Effector memory CD4-positive, alpha-beta T cell (primary cell): ENCODE measurements at regions not wholly inside any gene's neighbourhood (a gene's known extent, or its start where the extent isn't known, plus 50 kb on each side); places are given as distances from the start of the nearest gene placed in this dataset.

Experiments used
- DNase-seq, 3 donors: peaks; one replicate each; pipeline ENCODE4 v3.0.0-alpha.2; 2020
- H3K27ac ChIP-seq: 2 replicates; pipeline ENCODE4 v1.7.0; 2013; ENCODE audit warnings: mild to moderate bottlenecking, low read length, moderate library complexity; ENCODE audit not compliant: insufficient read depth, poor library complexity, severe bottlenecking
- H3K27me3 ChIP-seq: replicated peaks from 2 replicates; pipeline ENCODE4 v1.7.0; 2013; ENCODE audit warnings: mild to moderate bottlenecking, low read length; ENCODE audit not compliant: insufficient read depth, control insufficient read depth, poor library complexity, severe bottlenecking
- H3K36me3 ChIP-seq: 2 replicates; pipeline ENCODE4 v1.7.0; 2013; ENCODE audit warnings: mild to moderate bottlenecking, low read length, moderate library complexity; ENCODE audit not compliant: control insufficient read depth, insufficient read depth
- H3K4me1 ChIP-seq: 2 replicates; pipeline ENCODE4 v1.7.0; 2013; ENCODE audit warnings: low read length, mild to moderate bottlenecking; ENCODE audit not compliant: control insufficient read depth, insufficient read depth, poor library complexity, severe bottlenecking
- H3K4me3 ChIP-seq: 2 replicates; pipeline ENCODE4 v1.7.0; 2013; ENCODE audit warnings: low read length, low read depth, mild to moderate bottlenecking; ENCODE audit not compliant: insufficient read depth, poor library complexity, severe bottlenecking
- H3K9me3 ChIP-seq: 2 replicates; pipeline ENCODE4 v1.7.0; 2013; ENCODE audit warnings: mild to moderate bottlenecking, low read length, moderate library complexity; ENCODE audit not compliant: control insufficient read depth

DNA sequence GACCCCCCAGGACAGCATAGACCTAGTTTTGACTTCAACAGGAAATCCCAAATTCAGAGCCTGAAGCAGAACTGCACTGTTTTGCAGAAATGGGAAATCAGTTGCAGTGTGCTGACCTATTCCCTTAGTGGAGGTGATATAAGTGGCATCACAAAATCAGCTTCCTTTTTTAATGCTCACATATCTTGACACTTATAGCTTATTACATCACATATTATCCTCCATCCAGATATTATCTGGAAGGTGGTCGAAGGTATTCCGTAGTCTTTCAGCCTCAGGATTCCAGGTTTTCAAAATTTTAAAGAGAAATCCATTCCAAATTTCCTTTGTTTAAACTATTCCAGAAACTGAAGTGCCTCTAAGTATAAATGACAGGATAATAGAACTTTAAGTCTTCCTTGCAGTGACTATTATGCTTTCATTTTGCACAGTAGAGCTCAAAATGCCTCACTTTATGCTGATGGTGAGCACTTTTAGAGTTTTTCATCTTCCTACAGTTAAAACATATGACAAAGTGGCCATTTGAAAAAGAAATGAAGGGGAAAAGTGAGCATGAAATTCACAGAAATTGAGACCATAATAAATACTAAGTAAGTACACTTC, 106.4 kb upstream of the DPYD start:
- DNase-seq: no peak
- Histone ChIP-seq H3K4me3 (no peak overlapping the region), H3K4me1 (no peaks in the 10 kb centered on the region), H3K27me3 (no peaks in the 10 kb centered on the region), H3K9me3 (no peaks in the 10 kb centered on the region), H3K27ac (no peak overlapping the region), H3K36me3 (no peaks in the 10 kb centered on the region)

DNA sequence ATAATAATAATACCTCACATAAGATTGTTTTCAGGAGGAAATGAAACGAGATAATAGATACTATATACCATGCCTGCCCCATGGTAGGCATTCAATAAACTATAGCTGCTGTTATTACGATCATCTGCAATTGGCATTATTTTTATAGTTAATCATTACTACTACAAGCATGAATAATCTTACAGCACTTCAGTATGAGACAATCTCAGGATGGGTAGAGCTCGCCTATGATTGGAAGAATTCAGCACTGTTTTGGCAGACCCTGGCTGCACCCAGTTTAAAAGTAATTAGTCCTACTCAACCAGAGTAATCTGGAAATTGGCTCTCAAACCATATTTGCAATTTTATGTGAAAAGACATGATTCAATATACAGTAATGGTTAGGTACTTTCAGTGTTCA, 105.0 kb upstream of the DPYD start:
- H3K36me3 ChIP-seq: no peaks in the 10 kb centered on the region
- no peak overlapping the region for H3K27ac ChIP-seq
- no peak for DNase-seq
- no peak overlapping the region for H3K4me3 ChIP-seq
- no peaks in the 10 kb centered on the region for H3K9me3 ChIP-seq
- no peaks in the 10 kb centered on the region for H3K4me1 ChIP-seq
- no peaks in the 10 kb centered on the region for H3K27me3 ChIP-seq

DNA sequence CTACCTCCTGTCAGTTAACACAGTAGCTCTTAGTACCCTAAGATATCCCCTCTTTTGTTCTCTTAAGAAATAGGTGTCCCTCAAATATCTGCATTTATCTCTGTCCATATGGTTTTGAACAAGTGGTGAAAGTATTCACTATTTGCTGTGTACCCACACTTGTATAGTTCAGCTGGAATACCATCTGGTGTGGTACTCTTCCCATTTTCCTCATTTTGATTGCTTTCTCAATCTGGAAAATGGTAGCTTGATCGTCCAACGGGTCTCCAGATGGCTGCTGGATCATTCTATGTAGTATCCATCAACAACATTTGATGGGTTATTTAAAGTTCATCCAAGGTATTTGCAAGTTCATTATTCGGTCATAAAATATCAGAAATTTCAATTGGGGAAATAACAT, 100.3 kb upstream of the DPYD start:
- H3K9me3 ChIP-seq: no peaks in the 10 kb centered on the region
- no peaks in the 10 kb centered on the region for H3K27me3 ChIP-seq
- no peaks in the 10 kb centered on the region for H3K36me3 ChIP-seq
- no peak overlapping the region for H3K4me3 ChIP-seq
- no peaks in the 10 kb centered on the region for H3K4me1 ChIP-seq
- no peak for DNase-seq
- no peak overlapping the region for H3K27ac ChIP-seq

DNA sequence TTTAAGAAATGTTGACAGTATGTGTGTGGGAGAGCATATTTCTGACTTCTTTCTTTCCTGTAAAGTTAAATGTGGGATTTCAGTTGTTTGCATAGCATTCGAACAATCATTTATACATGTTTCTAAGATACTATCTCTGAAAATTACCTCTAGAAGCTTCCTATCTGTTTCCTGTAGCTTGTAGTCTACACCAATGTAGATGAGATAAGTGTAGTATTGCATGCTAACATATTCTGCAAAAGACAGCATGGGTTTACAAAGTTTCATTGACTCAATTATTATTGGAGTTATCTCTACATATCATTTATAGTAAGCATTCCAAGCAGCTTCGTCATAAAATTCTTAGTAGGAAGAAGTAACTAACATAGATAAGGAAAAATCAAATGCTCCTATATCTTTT, 98.9 kb upstream of the DPYD start:
- no peaks in the 10 kb centered on the region for H3K36me3 ChIP-seq
- no peaks in the 10 kb centered on the region for H3K9me3 ChIP-seq
- DNase-seq: no peak
- no peaks in the 10 kb centered on the region for H3K4me1 ChIP-seq
- H3K4me3 ChIP-seq: no peak overlapping the region
- H3K27me3 ChIP-seq: no peaks in the 10 kb centered on the region
- H3K27ac ChIP-seq: no peak overlapping the region

DNA sequence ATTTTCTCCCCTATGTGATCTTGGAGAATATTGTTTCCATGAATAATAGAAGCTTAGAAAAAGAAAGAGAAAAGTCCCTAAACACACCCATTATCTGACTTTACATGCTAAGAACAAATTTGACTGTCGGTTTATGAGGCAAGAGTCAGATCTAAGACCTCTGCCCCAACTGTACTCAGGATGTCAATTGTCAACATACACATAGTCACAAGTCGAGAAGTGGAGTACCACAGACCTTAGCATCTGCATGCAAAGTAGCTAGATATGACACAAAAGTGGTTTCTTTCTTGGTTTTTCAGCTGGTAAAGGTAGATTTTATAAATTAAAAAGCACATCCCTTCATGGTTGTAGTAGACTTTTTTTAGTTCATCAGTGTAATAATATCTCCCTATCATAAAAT, 97.2 kb upstream of the DPYD start:
- Histone ChIP-seq H3K4me1 (no peaks in the 10 kb centered on the region), H3K27ac (no peak overlapping the region), H3K36me3 (no peaks in the 10 kb centered on the region), H3K4me3 (no peak overlapping the region), H3K9me3 (no peaks in the 10 kb centered on the region), H3K27me3 (no peaks in the 10 kb centered on the region)
- DNase-seq: no peak

DNA sequence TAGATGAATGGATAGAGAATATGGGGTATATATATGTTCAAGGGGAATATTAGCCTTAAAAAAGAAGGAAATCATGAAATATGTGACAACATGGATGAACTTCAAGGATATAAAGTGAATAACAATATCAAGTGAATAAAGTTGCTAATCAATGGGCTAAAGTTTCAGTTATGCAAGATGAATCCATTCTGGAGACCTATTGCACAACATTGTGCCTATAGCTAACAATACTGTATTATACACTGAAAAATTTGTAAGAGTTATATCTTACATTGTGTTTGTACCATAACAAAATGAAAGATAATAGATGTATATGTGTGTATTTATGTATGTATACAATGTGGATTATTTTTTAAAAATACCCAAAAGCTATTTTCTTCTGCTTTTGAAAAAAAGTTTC, 96.3 kb upstream of the DPYD start:
- DNase-seq: no peak
- Histone ChIP-seq H3K27me3 (no peaks in the 10 kb centered on the region), H3K27ac (no peak overlapping the region), H3K36me3 (no peaks in the 10 kb centered on the region), H3K9me3 (no peaks in the 10 kb centered on the region), H3K4me3 (no peak overlapping the region), H3K4me1 (no peaks in the 10 kb centered on the region)

DNA sequence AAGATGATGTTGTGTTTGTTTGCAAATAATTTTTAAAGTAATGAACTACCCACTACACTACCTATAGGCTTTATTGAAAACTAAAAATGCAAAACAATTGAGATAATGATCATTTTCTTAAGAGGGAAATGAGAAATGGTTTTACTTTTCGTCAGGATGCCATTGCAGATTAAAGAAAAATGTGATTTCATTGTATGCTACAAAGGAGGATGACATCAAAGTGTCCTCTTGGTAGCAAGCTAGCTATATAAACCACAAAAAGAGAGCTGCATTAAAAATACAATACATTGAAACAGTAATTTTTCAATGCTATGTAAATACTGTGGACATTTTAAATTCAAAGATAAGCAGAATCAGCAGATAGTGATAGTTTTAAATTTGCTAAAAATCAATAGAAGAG, 87.5 kb upstream of the DPYD start:
- H3K9me3 ChIP-seq: no peaks in the 10 kb centered on the region
- H3K4me3 ChIP-seq: no peak overlapping the region
- H3K27ac ChIP-seq: no peak overlapping the region
- H3K4me1 ChIP-seq: no peaks in the 10 kb centered on the region
- DNase-seq: no peak
- no peaks in the 10 kb centered on the region for H3K36me3 ChIP-seq
- H3K27me3 ChIP-seq: no peaks in the 10 kb centered on the region

DNA sequence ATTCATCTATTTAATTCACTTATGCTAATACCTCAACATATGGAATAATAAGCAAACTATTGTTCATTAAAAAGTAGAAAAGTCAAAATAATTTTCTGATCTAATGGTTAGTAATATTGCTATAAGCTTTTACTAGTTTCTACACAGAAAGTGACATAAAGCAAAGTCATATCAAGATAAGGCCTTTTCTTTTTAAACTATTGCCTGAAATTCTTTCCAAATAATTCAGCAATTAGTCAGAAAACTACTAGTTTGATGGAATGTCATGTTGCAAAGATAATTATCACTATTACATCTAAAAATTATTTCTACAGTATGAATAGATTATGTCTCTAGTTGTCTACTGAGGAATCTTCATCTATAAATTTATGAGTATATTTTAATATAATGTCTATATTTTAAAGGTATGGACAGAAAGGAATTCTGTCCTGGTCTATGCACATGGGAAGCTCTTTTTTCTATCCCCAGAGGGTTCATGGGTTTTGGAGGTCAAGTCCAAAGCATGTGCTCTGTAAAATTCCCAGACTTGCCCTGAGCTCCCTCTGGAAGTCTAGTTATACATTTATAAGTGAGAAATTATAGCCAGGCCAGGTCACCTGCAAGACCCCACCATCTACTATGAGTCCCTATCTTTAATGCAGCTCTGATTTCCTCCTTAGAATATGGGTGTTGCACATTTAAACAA, 84.6 kb upstream of the DPYD start:
- no peaks in the 10 kb centered on the region for H3K4me1 ChIP-seq
- no peak for DNase-seq
- no peaks in the 10 kb centered on the region for H3K9me3 ChIP-seq
- H3K36me3 ChIP-seq: no peaks in the 10 kb centered on the region
- no peaks in the 10 kb centered on the region for H3K27me3 ChIP-seq
- no peak overlapping the region for H3K4me3 ChIP-seq
- no peak overlapping the region for H3K27ac ChIP-seq

DNA sequence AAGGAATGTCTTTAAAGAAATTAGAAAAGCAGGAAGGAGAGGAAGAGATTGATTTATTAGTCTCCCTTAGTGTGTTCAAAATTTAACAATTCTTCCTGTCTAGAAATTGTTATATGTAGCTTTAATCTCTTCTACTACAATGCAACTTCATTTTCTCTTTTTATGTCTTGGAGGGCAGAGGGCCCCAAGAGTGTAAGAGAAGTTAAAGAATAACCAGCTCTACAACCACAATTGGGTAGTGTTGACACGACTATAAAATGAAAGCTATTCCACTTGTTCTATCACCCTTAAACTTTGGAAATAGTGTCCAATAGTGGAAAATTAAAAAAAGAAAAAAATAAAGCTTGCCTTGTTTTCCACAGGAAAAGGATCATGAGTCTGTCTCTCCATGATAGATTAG, 82.6 kb upstream of the DPYD start:
- no peaks in the 10 kb centered on the region for H3K36me3 ChIP-seq
- H3K4me1 ChIP-seq: no peaks in the 10 kb centered on the region
- no peak for DNase-seq
- no peaks in the 10 kb centered on the region for H3K9me3 ChIP-seq
- H3K27me3 ChIP-seq: no peaks in the 10 kb centered on the region
- no peak overlapping the region for H3K27ac ChIP-seq
- H3K4me3 ChIP-seq: no peak overlapping the region

DNA sequence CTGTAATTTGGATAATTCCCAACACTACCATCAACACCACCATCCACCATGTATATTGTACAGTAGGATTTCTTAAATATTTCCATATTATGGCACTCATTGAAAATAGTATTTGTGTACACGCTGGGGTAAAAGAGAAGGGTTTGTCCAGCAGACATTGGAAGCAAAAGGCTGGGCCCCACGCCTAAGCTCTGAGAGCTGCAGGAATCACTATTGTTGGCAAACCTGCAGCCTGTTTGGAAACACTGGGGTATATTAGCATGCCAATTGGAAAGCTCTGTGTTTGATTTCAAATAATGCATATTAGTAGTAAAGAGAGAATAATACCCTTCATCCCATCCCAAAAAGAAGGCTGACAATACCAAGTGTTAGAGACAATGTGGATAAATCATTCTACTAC, 81.5 kb upstream of the DPYD start:
- H3K4me3 ChIP-seq: no peak overlapping the region
- H3K27ac ChIP-seq: no peak overlapping the region
- no peaks in the 10 kb centered on the region for H3K36me3 ChIP-seq
- no peaks in the 10 kb centered on the region for H3K27me3 ChIP-seq
- no peak for DNase-seq
- no peaks in the 10 kb centered on the region for H3K4me1 ChIP-seq
- H3K9me3 ChIP-seq: no peaks in the 10 kb centered on the region
